GM03348 (cell line): ENCODE measurements at regions not wholly inside any gene's neighbourhood (a gene's known extent, or its start where the extent isn't known, plus 50 kb on each side); places are given as distances from the start of the nearest gene placed in this dataset.

Experiments used
- DNase-seq: peaks from one replicate; pipeline ENCODE4 v3.0.0; 2012; ENCODE audit warnings: low spot score

- no peak for DNase-seq
These were observed 64.6 kb downstream of the FOXB2 start for GRCh38 chr9:77084094-77084493.

- no peak for DNase-seq
These were observed 66.0 kb downstream of the FOXB2 start for GRCh38 chr9:77085416-77085815.

- DNase-seq, result no peak
These were observed 68.1 kb downstream of the FOXB2 start for GRCh38 chr9:77087506-77087905.

- DNase-seq, result peak; percentile 8
These were observed 73.1 kb downstream of the FOXB2 start for GRCh38 chr9:77092536-77092935.

- DNase-seq, result no peak
These were observed 74.7 kb downstream of the FOXB2 start for GRCh38 chr9:77094150-77094549.

- DNase-seq, result no peak
These were observed 77.9 kb downstream of the FOXB2 start for GRCh38 chr9:77097335-77097734.

- DNase-seq, result no peak
These were observed 77.9 kb upstream of the VPS13A start for GRCh38 chr9:77099388-77099787.

GRCh38 chr9:77111408-77111807 lies 65.9 kb upstream of the VPS13A start:
- no peak for DNase-seq

GRCh38 chr9:77125665-77126064 lies 51.7 kb upstream of the VPS13A start:
- no peak for DNase-seq

- no peak for DNase-seq
These were observed 50.3 kb upstream of the VPS13A start for GRCh38 chr9:77127071-77127470.
